Endothelial cell of umbilical vein (primary cell): ENCODE measurements at regions not wholly inside any gene's neighbourhood (a gene's known extent, or its start where the extent isn't known, plus 50 kb on each side); places are given as distances from the start of the nearest gene placed in this dataset.
A peak's percentile ranks its signal among the peaks of the same experiment; 100 is the strongest.

Experiments used
- BruUV-seq: library from RNA; stranded (reverse); fragments of 400-500 nt; replicated peaks from 2 replicates; lab custom pipeline; 2021; lab: Mats Ljungman, UMichigan
- CTCF ChIA-PET: fragments of 300-600, 350-600 bp; sonication (Branson Sonifier 250); formaldehyde crosslinking; loops from one replicate; lab custom pipeline; 2021; ENCODE audit warnings: antibody characterized with exemption, inconsistent platforms; lab: Charles Lee
- POLR2A ChIA-PET: fragments of 300-600, 350-600 bp; sonication (Branson Sonifier 250); formaldehyde crosslinking; loops from one replicate; lab custom pipeline; 2021; ENCODE audit warnings: antibody characterized with exemption, inconsistent platforms; lab: Charles Lee
- DNase-seq: peaks from one replicate; pipeline ENCODE4 v3.0.0-alpha.2; 2011; ENCODE audit warnings: low read depth, low spot score
- FAIRE-seq: peaks from 2 replicates; lab custom pipeline; 2011; peaks lifted over from hg19 to GRCh38; lab: Jason Lieb, UNC
- H2AFZ ChIP-seq: 2 replicates; pipeline ENCODE4 v1.6.0; 2012; ENCODE audit warnings: low read depth, low read length, control low read depth, inconsistent platforms
- H3K27ac ChIP-seq: 2 replicates; pipeline ENCODE4 v1.5.1; 2011; ENCODE audit warnings: low read depth, mild to moderate bottlenecking, control low read depth, low read length, moderate library complexity; ENCODE audit not compliant: insufficient read depth
- H3K27me3 ChIP-seq, 2 experiments: 2 replicates each; pipeline versions ENCODE4 v1.6.0 to v1.6.1; 2011; ENCODE audit warnings: low read length in 2 of 2, mixed read lengths in 1 of 2; ENCODE audit not compliant: control insufficient read depth in 2 of 2, insufficient read depth in 2 of 2
- H3K36me3 ChIP-seq, 2 experiments: 2 replicates in 1 of 2; 3 replicates in 1 of 2; pipeline ENCODE4 v1.5.1; 2011; ENCODE audit warnings: low read length in 2 of 2, mild to moderate bottlenecking in 1 of 2, moderate library complexity in 1 of 2; ENCODE audit not compliant: control insufficient read depth in 2 of 2, insufficient read depth in 2 of 2; ENCODE audit errors: extremely low read depth in 1 of 2
- H3K4me1 ChIP-seq: 3 replicates; pipeline ENCODE4 v1.5.1; 2011; ENCODE audit warnings: mild to moderate bottlenecking, low read length; ENCODE audit not compliant: control insufficient read depth, insufficient read depth; ENCODE audit errors: extremely low read depth
- H3K4me2 ChIP-seq: 2 replicates; pipeline ENCODE4 v1.6.1; 2011; ENCODE audit warnings: low read length, control low read depth, mixed read lengths; ENCODE audit not compliant: insufficient read depth
- H3K4me3 ChIP-seq, 3 experiments: fragments of 200-600 bp in 1 of 3; sonication (generic), shearing (Covaris generic) in 1 of 3; replicated peaks in 1 of 3; 2 replicates each; pipeline ENCODE4 v1.5.1; 2011 to 2016; ENCODE audit warnings: control low read depth in 3 of 3, low read length in 3 of 3, mild to moderate bottlenecking in 2 of 3, inconsistent platforms in 1 of 3, low read depth in 1 of 3, moderate library complexity in 1 of 3; ENCODE audit not compliant: insufficient read depth in 1 of 3
- H3K79me2 ChIP-seq: 2 replicates; pipeline ENCODE4 v1.6.0; 2012; ENCODE audit warnings: low read length, inconsistent platforms; ENCODE audit not compliant: control insufficient read depth, insufficient read depth
- H3K9ac ChIP-seq: replicated peaks from 2 replicates; pipeline ENCODE3; 2011; ENCODE audit warnings: low read length, control low read depth; ENCODE audit not compliant: insufficient read depth; ENCODE audit errors: extremely low read depth
- H3K9me1 ChIP-seq: replicated peaks from 3 replicates; pipeline ENCODE4 v1.6.0; 2011; ENCODE audit warnings: mild to moderate bottlenecking, low read length; ENCODE audit not compliant: control insufficient read depth, insufficient read depth; ENCODE audit errors: extremely low read depth
- H3K9me3 ChIP-seq: replicated peaks from 2 replicates; pipeline ENCODE4 v1.5.1; 2012; ENCODE audit warnings: low read length, inconsistent platforms; ENCODE audit not compliant: control insufficient read depth, insufficient read depth
- H4K20me1 ChIP-seq: replicated peaks from 2 replicates; pipeline ENCODE3; 2011; ENCODE audit warnings: mild to moderate bottlenecking, low read length; ENCODE audit not compliant: control insufficient read depth, insufficient read depth; ENCODE audit errors: extremely low read depth
- EZH2 ChIP-seq: IDR thresholded peaks from 2 replicates; pipeline ENCODE4 v1.6.1; 2012; ENCODE audit warnings: borderline replicate concordance, low read depth, mild to moderate bottlenecking, moderate library complexity, low read length, inconsistent platforms; ENCODE audit not compliant: severe bottlenecking
- FOS ChIP-seq: IDR thresholded peaks from 2 replicates; pipeline ENCODE4 v1.6.1; 2011; ENCODE audit warnings: mild to moderate bottlenecking, low read length, moderate library complexity, borderline replicate concordance; ENCODE audit not compliant: insufficient read depth
- GATA2 ChIP-seq: IDR thresholded peaks from 2 replicates; pipeline ENCODE4 v1.7.0; 2011; ENCODE audit warnings: low read depth, mild to moderate bottlenecking, moderate library complexity, mixed read lengths, low read length; ENCODE audit not compliant: insufficient read length, insufficient read depth
- JUN ChIP-seq: IDR thresholded peaks from 2 replicates; pipeline ENCODE4 v1.6.1; 2011; ENCODE audit warnings: borderline replicate concordance, low read depth; ENCODE audit not compliant: insufficient read length, insufficient read depth
- MYC ChIP-seq: IDR thresholded peaks from one replicate; pipeline ENCODE4 v1.6.1; 2011; ENCODE audit warnings: mild to moderate bottlenecking, low read depth, low read length
- POLR2A ChIP-seq: IDR thresholded peaks from 2 replicates; pipeline ENCODE4 v1.6.1; 2012; ENCODE audit warnings: low read depth, mild to moderate bottlenecking, control low read depth, low read length
- POLR2AphosphoS5 ChIP-seq: IDR thresholded peaks from 2 replicates; pipeline ENCODE4 v1.6.1; 2012; ENCODE audit warnings: low read depth, mild to moderate bottlenecking, control low read depth, low read length, moderate library complexity; ENCODE audit not compliant: insufficient read depth
- dilution Hi-C: fragments of 300-500 bp; cut with MboI; formaldehyde crosslinking; loops from one replicate; pipeline ENCODE4 v1.15.0; 2019; ENCODE audit warnings: low sequenced_read_pairs; ENCODE audit not compliant: extremely low pct_ligation_motif_present
- intact Hi-C: fragments of 100-400 bp; cut with micrococcal nuclease; formaldehyde crosslinking; loops from one replicate; pipeline ENCODE4 v1.10.0; 2022
- TF ChIP-seq, protein P1 (sequence below), 2 donors: IDR thresholded peaks; 1 replicate in 1 of 2; 2 replicates in 1 of 2; pipeline ENCODE4 v1.5.1; 2011; ENCODE audit warnings: low read length in 2 of 2, mild to moderate bottlenecking in 2 of 2, moderate library complexity in 2 of 2, control low read depth in 1 of 2, inconsistent platforms in 1 of 2, low read depth in 1 of 2; ENCODE audit not compliant: insufficient read depth in 1 of 2; ENCODE audit errors: extremely low read depth in 1 of 2
- TF ChIP-seq, protein P2 (sequence below): IDR thresholded peaks from 2 replicates; pipeline ENCODE4 v1.6.1; 2011; ENCODE audit not compliant: insufficient read depth, insufficient read length

DNA sequence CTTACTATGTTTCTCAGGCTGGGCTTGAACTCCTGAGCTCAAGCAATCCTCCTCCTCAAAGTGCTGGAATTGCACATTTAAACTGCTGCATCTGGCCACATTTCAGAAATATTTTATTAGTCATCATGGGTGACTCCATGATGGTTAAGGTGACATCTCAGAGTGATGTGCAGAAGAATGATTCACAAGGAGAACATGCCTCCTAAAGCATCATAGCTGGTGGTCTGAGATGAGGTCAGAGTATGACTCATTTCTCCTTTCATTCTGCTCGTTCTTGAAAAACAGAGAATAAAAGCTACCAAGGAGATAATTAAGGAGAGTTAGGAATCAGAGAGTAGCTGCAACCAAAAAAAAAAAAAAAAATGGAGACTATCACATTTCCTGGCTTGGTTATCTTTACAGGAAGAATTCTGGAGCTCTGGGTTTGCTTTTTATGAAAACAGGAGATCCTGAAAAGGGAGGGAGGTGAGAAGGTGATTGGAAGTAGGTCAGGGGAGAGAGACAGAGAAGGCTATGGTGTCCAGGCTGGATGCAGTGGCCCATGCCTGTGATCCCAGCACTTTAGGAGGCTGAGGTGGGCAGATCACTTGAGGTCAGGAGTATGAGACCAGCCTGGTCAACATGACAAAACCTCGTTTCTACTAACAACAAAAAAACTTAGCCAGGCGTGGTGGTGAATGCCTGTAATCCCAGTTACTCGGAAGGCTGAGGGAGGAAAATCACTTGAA is 1011.6 kb downstream of the NLGN4Y start:
- no peak overlapping the region for H3K9ac ChIP-seq
- no peaks in the 10 kb centered on the region for H3K27me3 ChIP-seq
- no peak overlapping the region for H3K4me3 ChIP-seq
- H3K4me1 ChIP-seq = no peaks in the 10 kb centered on the region
- H2AFZ ChIP-seq = no peak overlapping the region
- ChIA-PET CTCF (no interaction called here), POLR2A (no interaction called here)
- H3K79me2 ChIP-seq = no peaks in the 10 kb centered on the region
- peak; percentile 38 for FAIRE-seq
- H3K9me3 ChIP-seq = no peaks in the 10 kb centered on the region
- no peak overlapping the region for H3K27ac ChIP-seq
- no peaks in the 10 kb centered on the region for H4K20me1 ChIP-seq
- H3K9me1 ChIP-seq = no peaks in the 10 kb centered on the region
- dilution Hi-C loops (no loop called here), intact Hi-C loops (no loop called here)
- no peak overlapping the region for H3K4me2 ChIP-seq
- no peaks in the 10 kb centered on the region for H3K36me3 ChIP-seq
- DNase-seq = no peak
- no TSS peak for BruUV-seq
- TF ChIP-seq, protein P1, sequence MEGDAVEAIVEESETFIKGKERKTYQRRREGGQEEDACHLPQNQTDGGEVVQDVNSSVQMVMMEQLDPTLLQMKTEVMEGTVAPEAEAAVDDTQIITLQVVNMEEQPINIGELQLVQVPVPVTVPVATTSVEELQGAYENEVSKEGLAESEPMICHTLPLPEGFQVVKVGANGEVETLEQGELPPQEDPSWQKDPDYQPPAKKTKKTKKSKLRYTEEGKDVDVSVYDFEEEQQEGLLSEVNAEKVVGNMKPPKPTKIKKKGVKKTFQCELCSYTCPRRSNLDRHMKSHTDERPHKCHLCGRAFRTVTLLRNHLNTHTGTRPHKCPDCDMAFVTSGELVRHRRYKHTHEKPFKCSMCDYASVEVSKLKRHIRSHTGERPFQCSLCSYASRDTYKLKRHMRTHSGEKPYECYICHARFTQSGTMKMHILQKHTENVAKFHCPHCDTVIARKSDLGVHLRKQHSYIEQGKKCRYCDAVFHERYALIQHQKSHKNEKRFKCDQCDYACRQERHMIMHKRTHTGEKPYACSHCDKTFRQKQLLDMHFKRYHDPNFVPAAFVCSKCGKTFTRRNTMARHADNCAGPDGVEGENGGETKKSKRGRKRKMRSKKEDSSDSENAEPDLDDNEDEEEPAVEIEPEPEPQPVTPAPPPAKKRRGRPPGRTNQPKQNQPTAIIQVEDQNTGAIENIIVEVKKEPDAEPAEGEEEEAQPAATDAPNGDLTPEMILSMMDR (IDR thresholded peaks at IDR 0.05; ENCODE audit: extremely low read depth in 1 of 2, insufficient read depth in 1 of 2, low read depth in 1 of 2, low read length in 2 of 2) = no peak
- TF ChIP-seq FOS = no peak

DNA sequence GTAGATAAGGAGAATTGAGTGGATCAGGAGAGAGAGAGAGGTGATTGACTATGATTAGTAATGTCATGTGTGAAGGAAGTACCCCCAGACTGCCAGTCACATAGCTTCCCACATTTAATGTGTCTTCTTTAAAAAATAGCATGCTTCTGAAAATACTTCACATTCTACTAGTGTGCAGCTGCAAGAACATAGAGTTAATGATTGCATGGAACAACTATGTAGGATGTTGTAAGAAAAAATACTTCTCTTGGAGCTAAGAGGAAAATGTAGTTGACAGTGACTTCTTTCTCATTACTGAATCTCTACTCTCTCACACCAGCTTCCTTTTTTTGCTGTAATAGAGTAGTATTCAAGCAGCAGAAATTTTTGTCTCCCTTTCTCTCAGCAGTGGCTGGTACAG is 1016.2 kb downstream of the NLGN4Y start:
- no peak for FAIRE-seq
- Histone ChIP-seq H3K4me1 (no peaks in the 10 kb centered on the region), H3K9ac (no peak overlapping the region), H2AFZ (no peak overlapping the region), H4K20me1 (no peaks in the 10 kb centered on the region), H3K36me3 (no peaks in the 10 kb centered on the region), H3K27ac (no peak overlapping the region), H3K4me3 (no peak overlapping the region), H3K9me1 (no peaks in the 10 kb centered on the region), H3K4me2 (no peak overlapping the region), H3K27me3 (no peaks in the 10 kb centered on the region), H3K9me3 (no peaks in the 10 kb centered on the region), H3K79me2 (no peaks in the 10 kb centered on the region)
- intact Hi-C loops = no loop called here
- no peak for DNase-seq
- ChIA-PET CTCF (no interaction called here), POLR2A (no interaction called here)
- TF ChIP-seq, protein P2, sequence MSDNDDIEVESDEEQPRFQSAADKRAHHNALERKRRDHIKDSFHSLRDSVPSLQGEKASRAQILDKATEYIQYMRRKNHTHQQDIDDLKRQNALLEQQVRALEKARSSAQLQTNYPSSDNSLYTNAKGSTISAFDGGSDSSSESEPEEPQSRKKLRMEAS = no peak
- no peak for TF ChIP-seq MYC
- no peak for TF ChIP-seq EZH2
- TF ChIP-seq GATA2 = no peak
- no peak for TF ChIP-seq JUN
- no peak for TF ChIP-seq FOS
- TF ChIP-seq POLR2AphosphoS5 = no peak
- no peak for TF ChIP-seq POLR2A
- TF ChIP-seq, protein P1 (IDR thresholded peaks at IDR 0.05; ENCODE audit: extremely low read depth in 1 of 2, insufficient read depth in 1 of 2, low read depth in 1 of 2, low read length in 2 of 2) = no peak
- dilution Hi-C loops = no loop called here
- no TSS peak for BruUV-seq
